ENCODE measurements at regions not wholly inside any gene's neighbourhood (a gene's known extent, or its start where the extent isn't known, plus 50 kb on each side); places are given as distances from the start of the nearest gene placed in this dataset.

- TF ChIP-seq CTCF (IDR thresholded peaks at IDR 0.05) (no peak), EZH2 (IDR thresholded peaks at IDR 0.05; ENCODE audit: borderline replicate concordance, insufficient read depth, low read depth, low read length, poor library complexity, severe bottlenecking) (no peak)
Observed at GRCh38 chr9:135418161-135418560, 61.4 kb upstream of the PPP1R26 start.
